Stimulated activated CD8-positive, alpha-beta memory T cell treated with anti-CD3 and anti-CD28 coated beads, Interleukin-7, amount 100 ng/mL, for 4 hours (primary cell): ENCODE measurements at regions not wholly inside any gene's neighbourhood (a gene's known extent, or its start where the extent isn't known, plus 50 kb on each side); places are given as distances from the start of the nearest gene placed in this dataset.

Experiments used
- DNase-seq, 2 donors: peaks; one replicate each; pipeline ENCODE4 v3.0.0-alpha.2; 2020; ENCODE audit warnings: low read depth in 2 of 2

DNA sequence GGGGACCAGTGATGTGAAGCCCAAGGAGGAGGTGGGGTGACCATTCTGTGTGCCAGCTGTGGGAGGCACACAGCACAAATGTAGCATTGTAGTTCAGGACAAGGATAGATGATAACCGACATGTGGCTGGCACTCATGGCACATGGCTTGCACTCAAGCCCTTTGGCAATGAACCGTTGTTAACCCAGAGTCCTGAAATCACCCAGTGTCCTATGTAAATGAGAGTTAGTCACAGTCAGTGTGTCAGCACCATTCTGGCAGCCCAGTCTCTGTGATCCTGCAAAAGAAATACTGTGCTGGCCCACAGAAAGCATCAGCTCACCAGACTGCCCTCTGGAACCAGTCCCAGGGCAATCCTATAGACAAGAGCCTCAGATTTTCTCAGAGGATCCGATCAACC, 339.3 kb downstream of the MID1IP1 start:
- DNase-seq, result no peak

DNA sequence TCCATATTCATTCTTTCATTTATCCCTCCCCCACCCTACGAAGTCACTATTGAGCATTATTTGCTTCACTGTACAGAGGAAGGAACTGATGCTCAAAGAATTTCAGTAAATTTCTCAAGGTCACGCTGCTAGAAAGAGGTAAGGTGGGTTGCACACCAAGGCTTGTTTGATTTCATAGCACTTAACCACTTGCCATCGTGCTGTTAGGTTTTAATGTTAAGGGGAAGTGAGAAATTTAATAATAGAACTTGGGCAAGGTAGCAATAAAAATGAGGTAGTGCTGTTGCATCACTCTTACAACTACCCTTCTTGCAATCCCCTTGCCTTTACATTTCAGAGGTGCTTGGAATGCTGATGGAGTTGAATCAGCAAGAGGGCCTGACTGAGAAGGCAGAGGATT, 343.1 kb downstream of the MID1IP1 start:
- DNase-seq, result no peak

DNA sequence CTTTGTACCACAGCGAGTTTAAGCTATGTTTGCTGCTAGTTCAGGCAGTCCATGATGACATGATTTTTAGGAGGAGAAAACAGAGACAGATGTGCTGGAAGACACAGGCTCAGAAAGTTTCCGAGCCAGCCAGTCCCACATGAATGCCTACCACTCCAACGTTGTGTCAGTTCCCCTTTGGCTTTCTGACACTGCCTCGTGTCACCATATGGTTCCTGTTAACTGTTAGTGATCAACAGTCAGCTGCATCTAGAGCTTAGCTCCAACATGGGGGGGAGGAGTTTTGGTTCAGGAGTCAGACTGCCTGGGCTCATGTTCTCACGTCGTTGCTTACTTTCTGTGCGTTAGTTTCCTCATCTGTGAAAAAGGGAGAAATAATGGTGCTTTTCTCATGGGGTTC, 343.7 kb downstream of the MID1IP1 start:
- DNase-seq, result no peak

DNA sequence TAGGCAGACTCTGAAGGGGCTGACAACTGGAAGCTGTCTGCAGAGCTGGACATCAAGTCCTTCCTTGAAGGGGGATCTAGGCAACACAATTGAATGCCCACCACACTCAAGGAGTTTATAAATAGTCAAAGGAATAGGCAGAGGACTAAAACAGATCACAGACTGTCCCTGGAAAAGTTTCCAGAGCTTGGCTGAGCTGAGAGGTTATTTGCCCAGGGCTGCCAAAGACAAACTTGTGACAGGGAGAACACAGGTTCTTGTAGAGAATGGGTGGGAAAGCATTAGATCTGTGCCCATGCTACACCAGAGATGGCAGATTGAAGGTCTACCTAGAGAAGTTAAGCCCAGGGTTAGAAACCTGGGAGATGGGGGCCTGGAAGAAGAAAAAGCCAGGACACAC, 344.6 kb downstream of the MID1IP1 start:
- no peak for DNase-seq

DNA sequence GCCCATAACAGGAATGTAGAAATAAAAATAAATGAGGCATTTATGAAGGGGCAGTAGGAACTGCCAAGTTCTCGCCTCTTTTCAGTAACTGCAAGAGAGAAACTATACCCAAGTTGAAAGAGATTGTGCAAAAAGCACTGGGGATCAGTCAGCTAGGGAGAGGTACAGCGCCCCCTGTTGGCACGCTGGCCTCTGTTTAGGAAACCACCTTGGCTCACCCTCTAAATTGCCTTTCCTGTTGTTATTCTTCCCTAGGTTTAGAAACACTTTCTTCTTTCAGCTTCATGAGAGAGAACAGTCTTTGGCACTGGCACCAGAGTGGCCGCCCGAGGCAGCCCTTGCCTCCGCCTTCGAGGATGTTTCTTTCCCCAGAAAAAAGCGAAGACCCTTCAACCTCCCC, 348.5 kb downstream of the MID1IP1 start:
- DNase-seq, result peak; percentile 17 to 25

DNA sequence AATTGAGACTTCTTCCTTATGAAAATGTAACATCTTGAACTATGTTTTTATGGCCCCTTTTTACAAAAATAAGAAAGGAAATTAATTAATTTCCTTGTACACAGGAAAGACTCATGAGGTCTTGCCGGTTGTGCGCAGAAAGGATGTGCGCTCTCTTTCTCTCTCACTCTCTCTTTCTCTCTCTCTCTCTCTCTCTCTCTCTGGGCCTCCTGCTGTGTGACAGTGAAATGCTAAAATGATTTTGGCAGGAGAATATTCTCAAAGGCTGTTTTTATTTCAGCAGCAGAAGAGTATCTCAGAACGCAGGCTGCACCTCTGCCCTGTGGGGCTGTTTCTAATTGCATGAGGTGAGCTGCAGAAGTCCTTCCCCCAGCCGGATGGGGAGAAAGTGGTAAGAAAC, 349.0 kb downstream of the MID1IP1 start:
- no peak for DNase-seq

DNA sequence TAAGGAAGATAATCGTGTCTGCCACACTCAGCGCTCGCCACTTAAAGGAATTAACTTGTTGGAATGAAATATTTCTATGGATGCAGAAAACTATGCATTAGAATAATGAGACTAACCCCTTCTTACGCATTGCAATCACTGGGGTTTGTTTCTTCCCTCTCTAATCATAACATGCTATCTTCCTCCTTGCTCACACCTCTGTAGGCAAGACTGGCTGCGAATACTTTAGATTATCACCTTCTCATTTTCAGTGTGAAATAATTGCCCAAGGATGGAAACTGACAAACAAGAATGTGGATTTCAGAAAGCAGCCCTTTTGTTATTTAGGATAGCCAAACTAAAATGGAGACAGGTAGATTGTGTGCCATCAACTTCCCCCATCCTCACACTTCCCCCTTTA, 349.4 kb downstream of the MID1IP1 start:
- no peak for DNase-seq

DNA sequence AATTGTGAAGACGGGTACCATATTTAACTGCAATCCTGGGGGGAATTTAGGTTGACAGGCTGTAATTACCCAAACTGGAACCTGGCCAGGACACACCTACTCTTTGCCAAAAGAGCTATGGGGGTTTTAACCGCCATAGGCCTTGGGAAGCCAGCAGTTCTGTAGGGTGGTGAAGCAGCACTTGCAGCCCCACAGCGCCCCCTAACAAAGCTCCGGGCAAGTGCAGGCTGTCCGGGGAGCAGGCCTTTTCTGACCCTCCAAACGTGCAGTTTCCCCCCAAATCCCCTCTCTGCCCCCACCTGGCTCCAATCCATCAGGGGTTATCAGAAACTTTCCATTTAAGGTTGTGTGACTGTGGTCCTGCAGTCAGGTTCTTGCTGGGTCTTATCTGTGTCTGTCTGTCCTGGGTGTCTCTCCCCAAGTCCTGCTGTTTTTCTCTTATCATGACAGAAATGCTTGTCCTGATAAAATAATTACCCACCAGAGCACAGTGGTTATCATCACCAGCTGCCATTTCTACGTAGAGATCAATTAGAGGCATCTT, 350.9 kb downstream of the MID1IP1 start:
- no peak for DNase-seq

DNA sequence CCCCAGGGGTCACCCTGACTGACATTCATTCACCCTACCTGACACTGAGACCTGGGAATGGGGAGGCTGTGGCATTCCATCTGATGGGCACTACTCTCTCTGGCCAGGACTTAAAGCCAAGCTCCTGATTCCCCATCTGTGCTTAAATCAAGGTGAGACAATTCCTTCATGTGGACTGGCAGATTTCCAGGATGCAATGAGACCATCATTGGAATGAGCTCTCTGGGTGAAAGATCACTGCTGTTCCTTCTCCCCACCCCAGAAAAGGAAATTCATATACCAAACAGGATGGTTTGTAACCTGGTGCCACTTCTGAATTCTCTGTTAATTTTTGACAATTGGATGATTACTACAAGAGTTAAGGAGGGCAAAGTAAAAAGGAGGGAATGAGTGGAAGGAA, 354.8 kb downstream of the MID1IP1 start:
- no peak for DNase-seq

DNA sequence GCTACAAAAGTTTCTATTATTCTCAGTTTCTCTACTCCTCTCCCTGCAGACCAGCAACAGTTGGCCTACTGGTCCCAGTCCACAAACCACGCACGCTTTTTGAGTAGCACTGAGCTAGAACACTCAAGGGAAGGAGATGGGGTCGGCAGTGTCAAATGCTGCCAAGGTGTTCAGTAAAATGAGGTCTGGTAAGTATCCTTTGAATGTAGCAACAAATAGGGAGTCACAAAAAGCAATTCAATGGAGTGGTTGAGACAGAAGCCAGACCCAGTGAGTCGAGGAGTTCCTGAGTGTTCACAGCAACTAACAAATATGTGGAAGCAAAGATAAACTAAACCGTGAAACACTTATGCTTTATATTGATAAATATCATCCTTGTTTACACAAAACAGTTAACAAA, 355.7 kb downstream of the MID1IP1 start:
- DNase-seq, result no peak

DNA sequence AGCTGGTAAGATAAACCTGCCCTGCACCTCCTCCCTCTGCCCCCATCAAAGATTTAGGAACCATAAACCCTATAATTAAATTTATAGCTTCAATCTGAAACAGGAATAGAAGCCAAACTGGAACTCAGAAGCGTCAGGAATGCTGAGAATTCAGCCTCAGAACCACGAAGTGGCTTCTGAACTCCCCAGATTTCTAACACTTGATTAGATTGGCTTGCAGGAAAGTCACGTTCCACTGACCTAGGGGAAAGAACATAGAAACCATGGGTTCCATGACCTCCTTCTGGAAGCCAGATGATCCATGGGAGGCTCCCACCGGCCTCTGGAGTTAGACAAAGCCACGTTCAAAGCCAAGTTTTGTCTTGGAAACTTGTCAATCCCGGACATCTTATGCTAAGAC, 356.5 kb downstream of the MID1IP1 start:
- no peak for DNase-seq

DNA sequence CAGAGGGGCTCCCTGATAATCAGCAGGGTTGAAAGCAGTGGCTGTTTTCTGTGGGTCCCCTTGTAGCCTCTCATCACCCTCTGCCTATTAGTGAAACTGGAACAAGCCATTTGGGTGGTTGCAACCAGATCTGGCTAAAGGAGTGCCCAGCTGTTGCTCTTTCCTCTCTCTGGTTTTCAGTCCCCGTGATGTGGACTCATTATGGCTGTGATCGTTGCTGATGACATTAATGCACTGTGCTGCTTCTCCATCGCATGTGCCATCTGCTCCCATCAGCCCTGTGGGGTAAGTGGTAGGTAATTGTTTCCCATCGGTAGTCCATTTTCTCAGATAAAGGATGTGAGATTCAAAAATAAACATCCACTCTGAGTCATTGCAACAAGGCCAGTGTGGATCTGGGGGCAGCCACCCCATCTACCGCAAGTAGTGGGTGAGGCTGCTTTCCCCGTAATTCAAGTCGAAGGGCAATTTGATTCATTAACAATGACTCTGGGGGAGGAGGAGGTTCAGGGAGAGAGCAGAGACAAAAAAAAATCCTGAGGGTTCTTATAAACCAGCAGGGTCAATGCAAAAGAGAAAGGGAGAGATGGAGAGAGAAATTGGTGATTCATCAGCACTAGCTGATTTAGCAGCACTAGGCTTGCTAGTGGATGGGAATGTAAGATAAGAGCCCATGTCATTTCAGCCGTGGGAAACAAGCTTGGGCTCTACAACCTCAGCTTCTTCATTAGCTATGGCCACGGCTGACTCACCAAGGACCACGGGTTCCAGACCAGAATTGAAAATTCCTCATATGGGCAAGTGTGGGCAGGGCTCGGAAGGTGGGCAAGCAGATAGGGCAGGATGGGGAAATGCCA, 357.8 kb downstream of the MID1IP1 start:
- DNase-seq, result no peak

DNA sequence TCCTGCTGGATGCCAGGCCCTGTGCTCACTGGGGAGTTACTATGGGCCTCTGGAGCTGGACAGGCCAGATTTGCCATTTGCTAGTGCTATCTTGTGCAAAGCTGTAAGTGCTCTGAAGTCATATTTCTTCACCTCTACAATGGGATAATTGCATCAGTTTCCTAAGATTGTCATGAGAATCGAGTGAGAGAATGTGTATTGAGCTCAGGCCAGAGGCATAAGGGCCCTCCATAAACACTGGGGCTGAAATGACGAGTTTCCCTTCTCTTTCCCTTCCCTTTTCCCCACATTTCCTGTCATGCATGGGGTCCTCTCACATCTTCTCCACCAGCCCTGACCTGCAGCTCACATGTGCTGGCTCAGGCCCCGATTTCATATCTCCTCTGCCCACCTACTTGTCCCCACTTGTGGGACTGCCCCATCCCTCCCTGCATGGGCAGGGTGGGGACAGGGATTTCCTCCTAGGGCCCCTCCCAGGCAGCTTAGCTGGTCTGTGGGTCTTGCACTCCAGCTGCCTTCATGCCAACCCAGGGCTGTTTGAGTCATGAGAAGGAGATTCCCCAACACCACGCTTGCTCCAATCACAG, 358.8 kb downstream of the MID1IP1 start:
- DNase-seq, result no peak

DNA sequence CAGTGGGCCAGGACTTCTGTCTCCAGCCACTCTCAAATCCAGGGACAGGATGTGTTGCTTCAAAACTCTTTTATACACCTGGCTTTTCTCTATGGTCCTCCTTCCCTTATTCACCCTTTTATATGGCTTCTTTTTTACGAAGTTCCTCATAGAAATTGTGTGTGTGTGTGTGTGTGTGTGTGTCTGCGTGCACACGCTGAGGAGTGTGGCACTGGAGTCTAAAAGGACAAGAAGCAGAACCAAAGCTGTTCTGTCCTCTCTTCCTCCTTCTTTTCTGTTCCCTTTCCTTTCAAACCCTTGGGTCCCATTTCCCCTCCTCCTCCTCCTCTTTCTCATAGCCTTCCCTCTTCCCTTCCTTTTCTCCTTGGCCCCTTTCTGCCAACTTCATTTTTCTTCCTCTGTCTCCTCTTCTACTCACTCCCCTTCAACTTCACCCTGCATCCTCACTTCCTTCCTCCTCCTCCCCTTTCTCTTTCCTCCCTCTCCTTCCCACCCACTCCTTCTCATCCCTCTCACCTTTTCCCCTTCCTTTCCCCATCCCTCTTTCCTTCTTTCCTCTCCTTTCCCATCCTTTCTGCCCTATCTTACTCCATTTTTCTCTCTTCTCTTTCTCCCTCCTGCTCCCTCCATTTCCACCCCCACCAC, 360.5 kb downstream of the MID1IP1 start:
- no peak for DNase-seq

DNA sequence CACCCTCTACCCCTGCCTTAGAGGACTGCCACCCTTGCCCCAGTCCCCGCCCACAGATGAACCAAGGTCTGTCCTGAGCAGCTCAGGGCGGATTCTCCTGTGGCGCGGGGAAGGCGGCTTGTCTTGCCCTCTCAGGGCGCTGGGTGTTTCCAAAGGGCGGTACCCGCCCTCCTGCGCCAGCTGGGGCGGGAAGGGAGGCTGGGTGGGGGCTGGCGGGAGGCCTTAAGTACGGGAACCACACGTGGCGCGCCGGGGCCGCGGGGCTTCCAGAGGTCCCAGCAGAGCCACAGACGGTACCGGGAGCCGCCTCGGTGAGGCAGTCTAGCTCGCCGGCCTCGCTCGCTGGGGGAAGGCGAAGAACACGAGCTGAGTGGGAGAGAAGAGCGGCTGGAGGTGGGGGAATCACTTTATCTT, 361.1 kb downstream of the MID1IP1 start:
- peak; percentile 12 to 20 for DNase-seq

DNA sequence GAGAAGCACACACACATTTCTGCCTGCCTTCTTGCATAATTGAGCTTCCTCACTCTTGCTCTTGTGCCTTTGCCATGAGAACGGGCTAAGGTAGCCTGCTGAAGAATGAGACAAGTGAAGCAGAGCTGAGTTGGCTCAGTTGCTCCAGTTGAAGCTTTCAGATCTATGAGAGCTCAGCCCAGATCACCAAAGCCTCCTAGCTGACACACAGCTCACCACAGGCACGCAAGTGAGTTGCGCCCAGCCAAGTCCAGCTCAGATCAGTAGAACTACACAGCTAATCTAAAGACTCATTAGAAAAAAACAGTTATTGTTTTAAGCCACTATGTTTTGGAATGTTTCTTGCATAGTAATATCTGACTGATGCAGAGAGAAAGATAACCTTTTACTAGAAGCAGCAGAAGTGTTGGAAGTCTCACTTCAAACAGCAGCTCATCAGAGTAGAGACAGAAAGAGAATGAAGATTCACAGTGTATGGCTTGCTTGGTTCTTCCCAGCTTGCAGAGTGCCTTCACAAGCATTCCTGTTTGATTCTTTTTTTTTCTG, 362.4 kb downstream of the MID1IP1 start:
- no peak for DNase-seq

DNA sequence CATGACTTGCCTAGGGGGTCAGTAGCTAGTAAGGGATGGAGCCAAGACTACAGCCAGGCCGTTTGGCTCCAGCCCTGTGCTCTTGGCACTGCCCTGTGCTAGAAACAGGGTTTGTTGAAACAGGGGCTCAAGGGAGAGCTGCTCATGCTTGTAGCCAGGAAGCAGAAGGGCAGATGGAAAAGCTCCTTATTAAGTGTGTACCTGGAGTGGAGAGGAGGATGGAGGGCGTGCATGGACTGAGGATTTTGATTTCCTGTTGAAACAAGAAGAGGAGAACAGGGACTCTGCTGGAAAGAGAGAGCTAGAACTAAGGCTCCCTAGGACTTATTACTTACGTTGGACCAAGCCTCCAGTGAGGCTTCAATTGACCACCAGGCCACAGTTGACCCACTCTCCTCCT, 363.0 kb downstream of the MID1IP1 start:
- DNase-seq, result no peak

DNA sequence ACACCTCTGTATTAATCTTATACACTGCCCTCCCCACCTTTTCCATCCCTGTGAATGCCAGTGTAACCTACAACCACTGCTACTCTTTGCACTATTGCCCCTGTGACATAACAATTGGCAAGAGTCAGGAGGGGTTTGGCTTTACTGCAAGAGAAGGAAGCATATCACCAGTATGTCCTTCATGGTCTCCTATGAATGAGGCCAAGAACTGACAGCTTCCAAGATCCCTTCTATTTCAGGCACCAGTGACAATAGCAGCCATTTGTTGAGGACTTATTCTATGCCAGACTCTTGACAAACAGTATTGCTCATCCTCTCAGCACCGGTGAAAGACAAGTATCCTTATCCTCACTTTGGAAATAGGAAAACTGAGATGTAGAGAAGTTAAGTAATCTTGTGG, 363.9 kb downstream of the MID1IP1 start:
- DNase-seq, result no peak

DNA sequence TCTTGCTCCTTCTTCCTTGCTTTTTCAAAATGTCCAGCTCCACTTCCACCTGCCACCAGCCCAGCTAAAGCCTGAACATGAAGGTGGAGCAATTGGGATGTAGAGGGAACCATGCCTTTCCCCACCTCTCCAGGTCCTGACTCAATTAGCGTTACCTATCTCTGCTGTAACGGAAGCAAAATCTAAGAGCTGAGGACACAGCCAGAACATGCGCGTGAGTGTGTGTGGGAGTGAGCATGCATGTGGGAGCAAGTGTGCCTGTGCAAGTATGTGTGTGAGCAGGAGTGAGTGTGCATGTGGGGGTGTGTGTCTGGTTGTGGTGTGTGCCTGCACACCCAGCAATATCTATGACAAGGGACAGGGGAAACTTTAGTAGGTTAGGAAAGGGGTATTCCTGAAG, 364.5 kb downstream of the MID1IP1 start:
- no peak for DNase-seq

DNA sequence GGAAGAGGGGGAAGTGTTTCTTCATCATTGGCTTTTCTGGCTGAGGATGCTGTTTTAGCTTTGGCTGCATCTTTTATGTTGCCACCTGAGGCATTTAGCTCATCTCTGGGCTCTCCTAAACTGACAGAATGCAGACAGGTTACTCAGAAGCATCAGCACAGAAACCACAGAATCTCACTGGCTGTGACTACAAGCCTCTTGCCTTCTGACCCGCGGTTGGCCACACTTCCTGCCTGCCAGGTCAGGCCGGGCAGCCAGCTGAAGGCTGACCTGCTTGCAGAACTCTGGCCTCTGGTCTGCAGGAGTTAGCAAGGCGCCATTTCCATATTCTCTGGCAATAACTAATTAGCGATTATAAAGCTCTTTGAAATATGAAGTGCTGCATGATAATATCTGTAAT, 366.5 kb downstream of the MID1IP1 start:
- no peak for DNase-seq

DNA sequence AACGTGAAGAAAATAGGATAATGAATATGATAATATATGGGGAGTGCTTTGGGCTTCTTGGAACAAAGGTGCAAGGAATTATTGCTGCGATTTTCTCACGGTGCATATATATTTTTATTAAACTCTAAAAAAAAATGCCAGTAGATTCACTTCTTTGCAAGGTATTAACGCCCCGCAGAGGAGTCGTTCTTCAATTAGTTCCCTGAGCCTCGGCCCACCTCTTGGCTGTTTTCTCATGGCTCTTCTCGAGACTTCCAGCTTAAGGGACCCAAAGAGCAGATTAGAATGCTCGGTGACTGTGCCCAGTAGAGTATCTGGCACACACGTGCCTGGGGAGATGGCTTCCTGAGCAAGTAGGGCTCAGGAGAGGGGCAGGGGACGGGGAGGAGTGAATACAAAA, 367.4 kb downstream of the MID1IP1 start:
- no peak for DNase-seq

DNA sequence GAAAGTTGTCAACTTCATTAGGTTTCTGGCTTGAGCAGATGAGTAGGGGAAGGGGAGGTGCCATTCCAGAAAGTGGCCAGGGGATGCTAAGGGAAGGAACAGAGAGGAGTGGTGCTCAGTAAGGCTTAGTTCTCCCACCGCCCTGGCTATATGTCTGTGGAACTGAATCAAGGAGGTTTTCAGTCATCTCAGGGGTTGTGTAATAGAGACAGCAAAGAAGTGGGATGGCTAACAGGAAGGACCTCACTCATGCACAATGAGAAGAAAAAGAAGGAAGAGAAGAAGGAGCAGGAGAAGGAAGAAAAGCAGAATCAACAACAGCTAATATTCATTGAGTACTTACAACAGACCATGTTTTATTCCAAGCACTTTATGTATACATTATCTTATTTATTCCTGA, 368.7 kb downstream of the MID1IP1 start:
- no peak for DNase-seq

DNA sequence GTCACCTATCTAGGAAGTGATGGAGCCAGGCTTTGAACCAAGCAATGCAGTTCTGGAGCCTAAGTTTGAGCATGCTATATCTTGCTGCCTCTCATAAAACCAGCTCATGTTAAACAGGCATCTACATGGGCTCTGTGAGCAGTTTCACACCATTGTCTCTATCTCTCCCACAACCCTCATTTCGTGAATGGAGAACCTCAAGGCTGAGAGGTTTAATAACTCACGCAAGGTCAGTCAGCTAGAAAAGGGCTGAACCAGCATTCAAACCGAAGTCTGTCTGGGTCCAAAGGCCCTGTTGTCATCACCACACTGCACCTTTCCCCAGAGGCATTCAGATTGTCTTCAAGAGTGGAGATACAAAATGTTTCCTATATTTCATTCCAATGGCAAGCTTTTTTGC, 369.2 kb downstream of the MID1IP1 start:
- DNase-seq, result no peak
